ENCODE measurements at regions not wholly inside any gene's neighbourhood (a gene's known extent, or its start where the extent isn't known, plus 50 kb on each side); places are given as distances from the start of the nearest gene placed in this dataset.
A peak's percentile ranks its signal among the peaks of the same experiment; 100 is the strongest.

- TF ChIP-seq, protein P1, sequence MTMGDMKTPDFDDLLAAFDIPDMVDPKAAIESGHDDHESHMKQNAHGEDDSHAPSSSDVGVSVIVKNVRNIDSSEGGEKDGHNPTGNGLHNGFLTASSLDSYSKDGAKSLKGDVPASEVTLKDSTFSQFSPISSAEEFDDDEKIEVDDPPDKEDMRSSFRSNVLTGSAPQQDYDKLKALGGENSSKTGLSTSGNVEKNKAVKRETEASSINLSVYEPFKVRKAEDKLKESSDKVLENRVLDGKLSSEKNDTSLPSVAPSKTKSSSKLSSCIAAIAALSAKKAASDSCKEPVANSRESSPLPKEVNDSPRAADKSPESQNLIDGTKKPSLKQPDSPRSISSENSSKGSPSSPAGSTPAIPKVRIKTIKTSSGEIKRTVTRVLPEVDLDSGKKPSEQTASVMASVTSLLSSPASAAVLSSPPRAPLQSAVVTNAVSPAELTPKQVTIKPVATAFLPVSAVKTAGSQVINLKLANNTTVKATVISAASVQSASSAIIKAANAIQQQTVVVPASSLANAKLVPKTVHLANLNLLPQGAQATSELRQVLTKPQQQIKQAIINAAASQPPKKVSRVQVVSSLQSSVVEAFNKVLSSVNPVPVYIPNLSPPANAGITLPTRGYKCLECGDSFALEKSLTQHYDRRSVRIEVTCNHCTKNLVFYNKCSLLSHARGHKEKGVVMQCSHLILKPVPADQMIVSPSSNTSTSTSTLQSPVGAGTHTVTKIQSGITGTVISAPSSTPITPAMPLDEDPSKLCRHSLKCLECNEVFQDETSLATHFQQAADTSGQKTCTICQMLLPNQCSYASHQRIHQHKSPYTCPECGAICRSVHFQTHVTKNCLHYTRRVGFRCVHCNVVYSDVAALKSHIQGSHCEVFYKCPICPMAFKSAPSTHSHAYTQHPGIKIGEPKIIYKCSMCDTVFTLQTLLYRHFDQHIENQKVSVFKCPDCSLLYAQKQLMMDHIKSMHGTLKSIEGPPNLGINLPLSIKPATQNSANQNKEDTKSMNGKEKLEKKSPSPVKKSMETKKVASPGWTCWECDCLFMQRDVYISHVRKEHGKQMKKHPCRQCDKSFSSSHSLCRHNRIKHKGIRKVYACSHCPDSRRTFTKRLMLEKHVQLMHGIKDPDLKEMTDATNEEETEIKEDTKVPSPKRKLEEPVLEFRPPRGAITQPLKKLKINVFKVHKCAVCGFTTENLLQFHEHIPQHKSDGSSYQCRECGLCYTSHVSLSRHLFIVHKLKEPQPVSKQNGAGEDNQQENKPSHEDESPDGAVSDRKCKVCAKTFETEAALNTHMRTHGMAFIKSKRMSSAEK (CRISPR knock-in tag; IDR thresholded peaks at IDR 0.05; ENCODE audit: borderline replicate concordance): no peak
Observed at GRCh38 chr16:49964973-49965372, 60.1 kb upstream of the CNEP1R1 start (continued).

DNA sequence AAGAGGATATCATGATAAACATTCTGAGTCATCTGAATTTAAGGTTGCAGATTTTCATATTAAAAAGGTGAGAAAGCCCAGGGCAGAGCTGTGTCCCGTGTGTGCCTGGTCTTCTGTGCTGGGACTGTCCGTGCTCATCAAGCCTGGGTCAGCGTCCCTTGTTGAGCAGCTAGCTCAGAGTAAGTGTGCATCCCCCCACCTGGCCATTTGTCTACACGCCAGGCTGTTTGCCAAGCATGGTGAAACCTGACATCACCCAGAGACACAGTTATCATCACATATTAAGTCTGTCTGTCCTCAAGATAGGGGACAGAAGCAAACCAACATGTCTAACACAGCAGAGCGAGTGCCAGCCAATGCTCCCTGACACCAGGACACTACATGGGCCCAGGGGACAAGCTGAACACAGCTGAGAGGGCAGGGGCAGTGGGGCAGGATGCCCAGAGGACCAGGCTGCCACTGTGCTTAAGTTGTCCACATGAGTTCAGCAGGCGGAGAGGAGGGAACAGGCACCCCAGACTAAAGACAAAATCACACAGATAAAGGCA lies 57.9 kb upstream of the CNEP1R1 start:
- H3K36me3 Mint-ChIP-seq: no peaks in the 10 kb centered on the region
- CTCF ChIA-PET: interaction anchor here (0.6 to 4.7 kb wide), 4 partner anchors 9 to 239 kb away, joined by 3 to 38 read pairs (median 5); partner anchors contain the start of gene CNEP1R1
- peaks cover 8% of the 10 kb centered on the region for H3K4me1 Mint-ChIP-seq
- DNase-seq (ENCODE audit: low spot score) (no peak), ATAC-seq (no peak)
- TF ChIP-seq, protein P2, sequence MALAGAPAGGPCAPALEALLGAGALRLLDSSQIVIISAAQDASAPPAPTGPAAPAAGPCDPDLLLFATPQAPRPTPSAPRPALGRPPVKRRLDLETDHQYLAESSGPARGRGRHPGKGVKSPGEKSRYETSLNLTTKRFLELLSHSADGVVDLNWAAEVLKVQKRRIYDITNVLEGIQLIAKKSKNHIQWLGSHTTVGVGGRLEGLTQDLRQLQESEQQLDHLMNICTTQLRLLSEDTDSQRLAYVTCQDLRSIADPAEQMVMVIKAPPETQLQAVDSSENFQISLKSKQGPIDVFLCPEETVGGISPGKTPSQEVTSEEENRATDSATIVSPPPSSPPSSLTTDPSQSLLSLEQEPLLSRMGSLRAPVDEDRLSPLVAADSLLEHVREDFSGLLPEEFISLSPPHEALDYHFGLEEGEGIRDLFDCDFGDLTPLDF (CRISPR knock-in tag; IDR thresholded peaks at IDR 0.05): no peak
- TF ChIP-seq STAT6 (CRISPR knock-in tag; conservative IDR thresholded peaks at IDR 0.05; ENCODE audit: low read depth): no peak
- no peak for TF ChIP-seq PRDM15 (CRISPR knock-in tag; IDR thresholded peaks at IDR 0.05)
- TF ChIP-seq EMX1 (CRISPR knock-in tag; IDR thresholded peaks at IDR 0.05): no peak
- TF ChIP-seq ZNF219 (CRISPR knock-in tag; IDR thresholded peaks at IDR 0.05; ENCODE audit: borderline replicate concordance): no peak
- H3K27me3 Mint-ChIP-seq (ENCODE audit: low read depth): no peaks in the 10 kb centered on the region
- H3K4me3 Mint-ChIP-seq: no peak overlapping the region
- no peak overlapping the region for H3K27ac Mint-ChIP-seq
- POLR2A ChIA-PET: no interaction called here
- no peaks in the 10 kb centered on the region for H3K9me3 Mint-ChIP-seq

GRCh38 chr16:49969091-49970030 lies 55.7 kb upstream of the CNEP1R1 start:
- ATAC-seq (peak; percentile 28; the same call in 1 of the 2 replicates), DNase-seq (ENCODE audit: low spot score) (no peak)
- no peak overlapping the region for H3K27ac Mint-ChIP-seq
- no peaks in the 10 kb centered on the region for H3K36me3 Mint-ChIP-seq
- peaks cover 8% of the 10 kb centered on the region for H3K4me1 Mint-ChIP-seq
- POLR2A ChIA-PET: no interaction called here
- no peak overlapping the region for H3K4me3 Mint-ChIP-seq
- CTCF ChIA-PET: interaction anchor here (0.8 to 4.7 kb wide), 4 partner anchors 11 to 93 kb away, joined by 3 to 38 read pairs (median 4); partner anchors contain the start of gene CNEP1R1
- no peaks in the 10 kb centered on the region for H3K9me3 Mint-ChIP-seq
- TF ChIP-seq ZBTB21 (CRISPR knock-in tag; IDR thresholded peaks at IDR 0.05; ENCODE audit: borderline replicate concordance): no peak
- no peaks in the 10 kb centered on the region for H3K27me3 Mint-ChIP-seq (ENCODE audit: low read depth)
